SK-N-SH (cell line): ENCODE measurements at regions not wholly inside any gene's neighbourhood (a gene's known extent, or its start where the extent isn't known, plus 50 kb on each side); places are given as distances from the start of the nearest gene placed in this dataset.

Experiments used
- CTCF ChIA-PET: fragments of 300-600, 350-600 bp; formaldehyde crosslinking; extraction: SDS; loops from one replicate; lab custom pipeline; 2021; lab: Yijun Ruan, JAX
- POLR2A ChIA-PET: fragments of 350-600 bp; sonication (Branson Sonifier 250); formaldehyde crosslinking; extraction: SDS; loops from one replicate; lab custom pipeline; 2020; ENCODE audit warnings: antibody characterized with exemption, inconsistent platforms; lab: Yijun Ruan, JAX
- DNase-seq: peaks from one replicate; pipeline ENCODE4 v3.0.0; 2012
- H2AFZ ChIP-seq: fragments of 200-600 bp; sonication (generic); 2 replicates; pipeline ENCODE4 v1.8.1; 2016; ENCODE audit warnings: antibody characterized with exemption, mild to moderate bottlenecking, low read depth
- H3F3A ChIP-seq: fragments of 200-600 bp; sonication (generic); replicated peaks from 2 replicates; pipeline ENCODE3; 2016; ENCODE audit warnings: antibody characterized with exemption, mild to moderate bottlenecking; ENCODE audit not compliant: insufficient read depth
- H3K27ac ChIP-seq, 2 experiments: fragments of 200-500 bp in 1 of 2; fragments of 200-600 bp in 1 of 2; sonication (Bioruptor generic) in 1 of 2; sonication (generic), shearing (Covaris generic) in 1 of 2; 2 replicates each; pipeline versions ENCODE4 v1.5.1 to v1.6.1; 2014 to 2016; ENCODE audit warnings: low read depth in 2 of 2, inconsistent platforms in 1 of 2, low read length in 1 of 2, mild to moderate bottlenecking in 1 of 2, mixed read lengths in 1 of 2
- H3K27me3 ChIP-seq: fragments of 200-600 bp; sonication (generic), shearing (Covaris generic); 2 replicates; pipeline ENCODE4 v1.6.1; 2016; ENCODE audit warnings: mixed run types; ENCODE audit not compliant: insufficient read depth
- H3K36me3 ChIP-seq, 2 experiments: fragments of 200-500 bp in 1 of 2; fragments of 200-600 bp in 1 of 2; sonication (Bioruptor generic) in 1 of 2; sonication (generic) in 1 of 2; replicated peaks in 1 of 2; 2 replicates each; pipeline versions ENCODE3 to v1.5.1; 2014 to 2016; ENCODE audit warnings: low read length in 1 of 2, mild to moderate bottlenecking in 1 of 2; ENCODE audit not compliant: insufficient read depth in 2 of 2, control insufficient read depth in 1 of 2
- H3K4me1 ChIP-seq, 2 experiments: fragments of 200-500 bp in 1 of 2; fragments of 200-600 bp in 1 of 2; sonication (Bioruptor generic) in 1 of 2; sonication (generic), shearing (Covaris generic) in 1 of 2; 2 replicates each; pipeline versions ENCODE4 v1.5.1 to v1.6.1; 2014 to 2016; ENCODE audit warnings: low read depth in 1 of 2, low read length in 1 of 2, mixed run types in 1 of 2; ENCODE audit not compliant: insufficient read depth in 2 of 2, control insufficient read depth in 1 of 2
- H3K4me2 ChIP-seq: fragments of 200-600 bp; sonication (generic), shearing (Covaris generic); 2 replicates; pipeline ENCODE4 v1.6.1; 2017; ENCODE audit warnings: mixed run types
- H3K4me3 ChIP-seq, 2 experiments: fragments of 200-500 bp in 1 of 2; fragments of 200-600 bp in 1 of 2; sonication (Bioruptor generic) in 1 of 2; sonication (generic), shearing (Covaris generic) in 1 of 2; 2 replicates each; pipeline versions ENCODE4 v1.5.1 to v1.8.1; 2014 to 2016; ENCODE audit warnings: low read depth in 2 of 2, inconsistent platforms in 1 of 2, low read length in 1 of 2, mild to moderate bottlenecking in 1 of 2, mixed read lengths in 1 of 2, moderate library complexity in 1 of 2
- H3K79me2 ChIP-seq: fragments of 200-600 bp; sonication (generic); 2 replicates; pipeline ENCODE4 v1.8.1; 2017; ENCODE audit warnings: mild to moderate bottlenecking; ENCODE audit not compliant: insufficient read depth
- H3K9ac ChIP-seq: fragments of 200-600 bp; sonication (generic); 2 replicates; pipeline ENCODE4 v1.6.1; 2017; ENCODE audit warnings: mixed run types
- H3K9me2 ChIP-seq: fragments of 200-600 bp; sonication (generic); 2 replicates; pipeline ENCODE4 v1.6.1; 2017; ENCODE audit warnings: mixed run types
- H3K9me3 ChIP-seq: fragments of 200-600 bp; sonication (generic); 2 replicates; pipeline ENCODE4 v1.6.1; 2017; ENCODE audit warnings: mixed run types, mild to moderate bottlenecking, moderate library complexity
- H4K20me1 ChIP-seq: fragments of 200-600 bp; sonication (generic); 2 replicates; pipeline ENCODE4 v1.6.1; 2017; ENCODE audit warnings: mild to moderate bottlenecking, mixed run types; ENCODE audit not compliant: insufficient read depth
- CHD2 ChIP-seq: fragments of 150-350 bp; IDR thresholded peaks from 2 replicates; pipeline ENCODE4 v1.6.1; 2018; ENCODE audit warnings: low read length; ENCODE audit not compliant: partially characterized antibody
- EZH2phosphoT487 ChIP-seq: fragments of 200-600 bp; sonication (generic); IDR thresholded peaks from 2 replicates; pipeline ENCODE4 v1.6.1; 2017; ENCODE audit warnings: low read depth, mixed run types, mild to moderate bottlenecking, antibody characterized with exemption, moderate library complexity, borderline replicate concordance
- NFIC ChIP-seq: IDR thresholded peaks from 2 replicates; pipeline ENCODE4 v1.4.0; 2012; ENCODE audit warnings: borderline replicate concordance
- RCOR1 ChIP-seq: fragments of 150-350 bp; IDR thresholded peaks from 2 replicates; pipeline ENCODE4 v1.6.1; 2017; ENCODE audit warnings: antibody characterized with exemption, low read length
- REST ChIP-seq: IDR thresholded peaks from 2 replicates; pipeline ENCODE4 v1.6.1; 2012; ENCODE audit warnings: mild to moderate bottlenecking, low read depth, low read length, moderate library complexity
- SIN3A ChIP-seq: IDR thresholded peaks from 2 replicates; pipeline ENCODE4 v1.6.1; 2012; ENCODE audit warnings: low read depth, mild to moderate bottlenecking, low read length, moderate library complexity, borderline replicate concordance
- SMC3 ChIP-seq: IDR thresholded peaks from 2 replicates; pipeline ENCODE4 v1.6.1; 2012; ENCODE audit warnings: low read depth, low read length, improper control_type of control experiment
- TCF12 ChIP-seq: IDR thresholded peaks from 2 replicates; pipeline ENCODE4 v1.4.0; 2012
- TEAD4 ChIP-seq: IDR thresholded peaks from 2 replicates; pipeline ENCODE4 v1.4.0; 2012; ENCODE audit warnings: mild to moderate bottlenecking, borderline replicate concordance; ENCODE audit not compliant: insufficient read depth
- ZBTB33 ChIP-seq: IDR thresholded peaks from 2 replicates; pipeline ENCODE4 v1.4.0; 2012; ENCODE audit warnings: low read depth, borderline replicate concordance
- WGBS: methylation state at CpG from one replicate; pipeline ENCODE4 v1.1.6; 2017; ENCODE audit warnings: low lambda C conversion rate; 5-methylcytosine and 5-hydroxymethylcytosine counted together
- TF ChIP-seq, protein P1 (sequence below): IDR thresholded peaks from 2 replicates; pipeline ENCODE4 v1.4.0; 2012; ENCODE audit warnings: low read depth, borderline replicate concordance
- TF ChIP-seq, protein P2 (sequence below): IDR thresholded peaks from 2 replicates; pipeline ENCODE4 v1.4.0; 2012; ENCODE audit warnings: low read depth

GRCh38 chr2:67896076-67896475 lies 166.7 kb downstream of the C1D start (continued):
- TF ChIP-seq, protein P1, sequence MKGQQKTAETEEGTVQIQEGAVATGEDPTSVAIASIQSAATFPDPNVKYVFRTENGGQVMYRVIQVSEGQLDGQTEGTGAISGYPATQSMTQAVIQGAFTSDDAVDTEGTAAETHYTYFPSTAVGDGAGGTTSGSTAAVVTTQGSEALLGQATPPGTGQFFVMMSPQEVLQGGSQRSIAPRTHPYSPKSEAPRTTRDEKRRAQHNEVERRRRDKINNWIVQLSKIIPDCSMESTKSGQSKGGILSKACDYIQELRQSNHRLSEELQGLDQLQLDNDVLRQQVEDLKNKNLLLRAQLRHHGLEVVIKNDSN = no peak
- no peak for TF ChIP-seq NFIC
- no peak for TF ChIP-seq TCF12
- no peak for TF ChIP-seq EZH2phosphoT487
- no peak for TF ChIP-seq ZBTB33
- TF ChIP-seq RCOR1 = no peak

- H3K9ac ChIP-seq = no peak overlapping the region
- H3K9me2 ChIP-seq = no peaks in the 10 kb centered on the region
- no peak for TF ChIP-seq NFIC
- TF ChIP-seq REST = no peak
- TF ChIP-seq SIN3A = no peak
- no peak for TF ChIP-seq CHD2
- TF ChIP-seq TEAD4 = no peak
- TF ChIP-seq, protein P2, sequence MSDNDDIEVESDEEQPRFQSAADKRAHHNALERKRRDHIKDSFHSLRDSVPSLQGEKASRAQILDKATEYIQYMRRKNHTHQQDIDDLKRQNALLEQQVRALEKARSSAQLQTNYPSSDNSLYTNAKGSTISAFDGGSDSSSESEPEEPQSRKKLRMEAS = no peak
- no peak for TF ChIP-seq SMC3
- H3F3A ChIP-seq = no peaks in the 10 kb centered on the region
- WGBS = 61% methylated on average over 2 of the region's 2 CpGs
- no peaks in the 10 kb centered on the region for H3K79me2 ChIP-seq
- CTCF ChIA-PET = no interaction called here
- no peak overlapping the region for H2AFZ ChIP-seq
- H3K4me3 ChIP-seq = no peak overlapping the region
- H3K36me3 ChIP-seq = peaks cover 0 to 1% of the 10 kb centered on the region in 2 experiments
- H3K4me1 ChIP-seq = peaks cover 0 to 13% of the 10 kb centered on the region in 2 experiments; a peak in 2 of 4 replicates
- H3K9me3 ChIP-seq = no peaks in the 10 kb centered on the region
- H4K20me1 ChIP-seq = no peaks in the 10 kb centered on the region
- H3K27ac ChIP-seq = no peak overlapping the region
- POLR2A ChIA-PET = no interaction called here
- no peak overlapping the region for H3K4me2 ChIP-seq
- no peaks in the 10 kb centered on the region for H3K27me3 ChIP-seq
- DNase-seq = no peak
Observed at GRCh38 chr2:67896476-67896875, 166.3 kb downstream of the C1D start.
